ENCODE measurements at regions not wholly inside any gene's neighbourhood (a gene's known extent, or its start where the extent isn't known, plus 50 kb on each side); places are given as distances from the start of the nearest gene placed in this dataset.
"Not testable (repeated sequence)": the region's sequence is repeated elsewhere in the genome, so short reads cannot be mapped to it uniquely, and the experiment has no call there.

DNA sequence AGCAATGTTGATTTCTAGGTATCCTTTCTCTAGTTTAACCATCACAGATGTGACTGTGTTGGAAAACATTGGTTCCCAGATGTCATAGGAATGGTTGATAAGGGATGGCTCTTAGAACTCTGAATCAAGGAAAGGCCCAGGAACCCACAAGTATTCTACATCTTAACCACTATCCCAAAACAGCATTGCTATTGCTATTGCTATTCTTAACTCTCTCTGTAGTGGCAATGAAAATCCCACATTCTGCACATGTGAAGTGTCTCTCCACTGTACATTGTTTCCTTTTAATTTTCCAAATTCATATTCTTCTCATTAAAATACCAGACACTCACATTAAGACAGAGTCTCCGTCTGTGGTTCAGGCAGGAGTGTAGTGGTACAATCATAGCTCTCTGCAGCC, 420.4 kb upstream of the RUNX1 start:
- no peak for DNase-seq (ENCODE audit: low spot score)
- TF ChIP-seq, protein P1, sequence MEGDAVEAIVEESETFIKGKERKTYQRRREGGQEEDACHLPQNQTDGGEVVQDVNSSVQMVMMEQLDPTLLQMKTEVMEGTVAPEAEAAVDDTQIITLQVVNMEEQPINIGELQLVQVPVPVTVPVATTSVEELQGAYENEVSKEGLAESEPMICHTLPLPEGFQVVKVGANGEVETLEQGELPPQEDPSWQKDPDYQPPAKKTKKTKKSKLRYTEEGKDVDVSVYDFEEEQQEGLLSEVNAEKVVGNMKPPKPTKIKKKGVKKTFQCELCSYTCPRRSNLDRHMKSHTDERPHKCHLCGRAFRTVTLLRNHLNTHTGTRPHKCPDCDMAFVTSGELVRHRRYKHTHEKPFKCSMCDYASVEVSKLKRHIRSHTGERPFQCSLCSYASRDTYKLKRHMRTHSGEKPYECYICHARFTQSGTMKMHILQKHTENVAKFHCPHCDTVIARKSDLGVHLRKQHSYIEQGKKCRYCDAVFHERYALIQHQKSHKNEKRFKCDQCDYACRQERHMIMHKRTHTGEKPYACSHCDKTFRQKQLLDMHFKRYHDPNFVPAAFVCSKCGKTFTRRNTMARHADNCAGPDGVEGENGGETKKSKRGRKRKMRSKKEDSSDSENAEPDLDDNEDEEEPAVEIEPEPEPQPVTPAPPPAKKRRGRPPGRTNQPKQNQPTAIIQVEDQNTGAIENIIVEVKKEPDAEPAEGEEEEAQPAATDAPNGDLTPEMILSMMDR (IDR thresholded peaks at IDR 0.05; ENCODE audit: extremely low read depth, missing control alignments), result no peak

DNA sequence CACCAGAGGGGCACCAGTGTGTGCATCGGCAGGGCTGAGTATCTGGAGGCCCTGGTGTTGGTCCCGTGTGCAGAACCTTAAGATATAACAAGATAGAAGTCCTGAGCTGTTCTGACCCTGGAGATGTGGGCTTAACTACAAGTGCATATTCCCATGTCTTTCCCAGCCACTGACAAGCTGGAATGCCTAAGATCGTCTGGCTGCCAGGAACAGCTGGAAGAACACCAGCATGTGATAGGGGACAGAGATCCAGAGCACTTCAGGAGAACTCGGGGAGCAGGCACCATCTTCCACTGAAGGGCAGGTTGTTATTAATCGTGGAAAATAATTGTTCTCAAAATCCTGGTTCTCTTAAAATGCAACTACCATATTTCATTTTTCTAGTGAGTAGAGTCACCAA, 419.9 kb upstream of the RUNX1 start:
- TF ChIP-seq, protein P1 (IDR thresholded peaks at IDR 0.05; ENCODE audit: extremely low read depth, missing control alignments), result no peak
- DNase-seq (ENCODE audit: low spot score), result no peak

- TF ChIP-seq, protein P1 (IDR thresholded peaks at IDR 0.05; ENCODE audit: extremely low read depth, missing control alignments), result no peak
- no peak for DNase-seq (ENCODE audit: low spot score)
These were observed 418.5 kb upstream of the RUNX1 start for GRCh38 chr21:35467566-35467965.

DNA sequence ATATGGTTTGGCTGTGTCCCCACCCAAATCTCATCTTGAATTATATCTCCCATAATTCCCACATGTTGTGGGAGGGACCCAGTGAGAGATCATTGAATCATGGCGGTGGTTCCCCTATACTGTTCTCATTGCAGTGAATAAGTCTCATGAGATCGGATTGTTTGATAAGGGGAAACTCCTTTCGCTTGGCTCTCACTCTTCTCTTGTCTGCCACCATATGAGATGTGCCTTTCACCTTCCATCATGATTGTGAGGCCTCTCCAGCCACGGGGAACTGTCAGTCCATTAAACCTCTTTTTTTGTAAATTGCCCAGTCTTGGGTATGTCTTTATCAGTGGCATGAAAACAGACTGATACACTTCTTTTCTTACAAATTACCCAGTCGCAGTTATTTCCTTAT, 417.6 kb upstream of the RUNX1 start:
- not testable (repeated sequence) for DNase-seq (ENCODE audit: low spot score)

DNA sequence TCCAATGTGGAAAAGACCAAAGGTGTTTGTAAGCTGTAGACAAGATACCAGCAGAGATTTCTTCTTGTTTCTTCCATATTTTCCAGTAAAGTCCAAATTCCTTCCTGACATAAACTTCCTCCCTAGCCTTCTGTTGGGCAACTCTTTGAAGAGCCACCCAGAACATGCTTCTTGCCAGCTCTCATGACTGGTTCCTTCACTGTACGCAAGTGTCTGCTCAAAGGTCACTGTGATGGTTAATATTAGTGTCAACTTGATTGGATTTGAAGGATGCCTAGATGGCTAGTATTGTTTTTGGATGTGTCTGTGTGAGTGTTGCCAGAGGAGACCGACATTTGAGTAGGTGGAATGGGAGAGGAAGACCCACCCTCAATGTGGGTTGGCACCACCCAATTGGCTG, 416.6 kb upstream of the RUNX1 start:
- DNase-seq (ENCODE audit: low spot score), result no peak
- TF ChIP-seq, protein P1 (IDR thresholded peaks at IDR 0.05; ENCODE audit: extremely low read depth, missing control alignments), result no peak

DNA sequence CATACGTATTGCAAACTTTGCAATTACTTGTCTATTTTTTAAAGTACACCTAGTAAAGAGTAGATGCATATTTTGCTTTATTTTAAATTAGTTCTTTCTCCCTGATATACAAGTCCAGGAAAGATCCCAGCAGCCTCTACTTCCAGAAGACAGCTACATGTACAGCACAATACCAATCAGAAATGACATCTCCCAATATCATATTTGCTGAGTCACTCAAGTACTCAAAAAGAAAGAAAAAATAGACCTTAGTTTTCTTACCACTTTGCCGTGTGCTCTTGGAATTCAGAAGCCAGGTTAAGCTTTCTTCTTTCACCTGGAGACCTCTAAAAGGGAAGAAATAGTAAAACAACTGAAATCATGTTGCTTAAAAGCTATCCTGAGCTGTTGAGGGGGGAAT, 412.6 kb upstream of the RUNX1 start:
- DNase-seq (ENCODE audit: low spot score), result no peak
- TF ChIP-seq, protein P1 (IDR thresholded peaks at IDR 0.05; ENCODE audit: extremely low read depth, missing control alignments), result no peak

- TF ChIP-seq, protein P1 (IDR thresholded peaks at IDR 0.05; ENCODE audit: extremely low read depth, missing control alignments), result no peak
- no peak for DNase-seq (ENCODE audit: low spot score)
These were observed 411.3 kb upstream of the RUNX1 start for GRCh38 chr21:35460441-35460840.

GRCh38 chr21:35458405-35458804, 409.3 kb upstream of the RUNX1 start:
- TF ChIP-seq, protein P1 (IDR thresholded peaks at IDR 0.05; ENCODE audit: extremely low read depth, missing control alignments), result no peak
- DNase-seq (ENCODE audit: low spot score), result no peak
